HCT116 (cell line): ENCODE measurements at regions not wholly inside any gene's neighbourhood (a gene's known extent, or its start where the extent isn't known, plus 50 kb on each side); places are given as distances from the start of the nearest gene placed in this dataset.

ENCODE experiments used
- ATAC-seq: fragments of 200-7000 bp; cut with Tn5 transposase; 2 replicates; pipeline ENCODE4 v1.9.1; 2020; ENCODE audit warnings: mild to moderate bottlenecking, moderate library complexity
- BruUV-seq: library from RNA; stranded (reverse); fragments of 400-500 nt; replicated peaks from 2 replicates; lab custom pipeline; 2021; lab: Mats Ljungman, UMichigan
- CTCF ChIA-PET: fragments of 300-600 bp; sonication (Branson Sonifier 250); formaldehyde crosslinking; loops from one replicate; lab custom pipeline; 2021; ENCODE audit warnings: antibody characterized with exemption; lab: Charles Lee
- POLR2A ChIA-PET: fragments of 300-600, 350-600 bp; sonication (Branson Sonifier 250); formaldehyde crosslinking; loops from one replicate; lab custom pipeline; 2021; ENCODE audit warnings: antibody characterized with exemption; lab: Charles Lee
- RAD21 ChIA-PET, 2 experiments: fragments of 300-600 bp; sonication (Branson Sonifier 250); formaldehyde crosslinking; loops; one replicate each; lab custom pipeline; 2023; ENCODE audit warnings: low total read pairs in 2 of 2; ENCODE audit not compliant: uncharacterized antibody in 2 of 2, unreplicated experiment in 2 of 2, low non-redundant PET in 1 of 2; lab: Charles Lee
- DNase-seq: peaks from one replicate; pipeline ENCODE4 v3.0.0-alpha.2; 2010; ENCODE audit warnings: low read depth, low spot score
- H2AFZ ChIP-seq: fragments of 200-600 bp; shearing (Covaris generic), sonication (generic); 2 replicates; pipeline ENCODE4 v1.6.1; 2017; ENCODE audit warnings: low read depth, mixed run types, mixed read lengths, antibody characterized with exemption, low read length; ENCODE audit not compliant: poor library complexity, severe bottlenecking
- H3K27ac ChIP-seq: 2 replicates; pipeline ENCODE4 v1.5.1; 2012; ENCODE audit warnings: low read depth, low read length
- H3K27me3 ChIP-seq: fragments of 200-600 bp; sonication (generic); 2 replicates; pipeline ENCODE4 v1.6.1; 2016; ENCODE audit warnings: mixed run types, low read length, mixed read lengths; ENCODE audit not compliant: insufficient read depth
- H3K36me3 ChIP-seq, 2 experiments: fragments of 200-500 bp in 1 of 2; fragments of 200-600 bp in 1 of 2; sonication (Bioruptor generic) in 1 of 2; sonication (generic) in 1 of 2; 2 replicates each; pipeline versions ENCODE4 v1.5.1 to v1.6.1; 2014 to 2016; ENCODE audit warnings: low read length in 2 of 2, inconsistent platforms in 1 of 2, mixed read lengths in 1 of 2, mixed run types in 1 of 2; ENCODE audit not compliant: insufficient read depth in 2 of 2, control insufficient read depth in 1 of 2
- H3K4me1 ChIP-seq, 2 experiments: fragments of 200-600 bp in 1 of 2; sonication (generic) in 1 of 2; 2 replicates each; pipeline versions ENCODE4 v1.5.1 to v1.6.1; 2012 to 2017; ENCODE audit warnings: low read length in 2 of 2, inconsistent platforms in 1 of 2, mild to moderate bottlenecking in 1 of 2, mixed read lengths in 1 of 2, mixed run types in 1 of 2, moderate library complexity in 1 of 2; ENCODE audit not compliant: insufficient read depth in 2 of 2, control insufficient read depth in 1 of 2
- H3K4me2 ChIP-seq: fragments of 200-600 bp; sonication (generic); 2 replicates; pipeline ENCODE4 v1.6.1; 2017; ENCODE audit warnings: mixed run types, low read length, mixed read lengths
- H3K4me3 ChIP-seq, 2 experiments: fragments of 200-600 bp in 1 of 2; sonication (generic) in 1 of 2; replicated peaks in 1 of 2; 2 replicates each; pipeline ENCODE4 v1.5.1; 2011 to 2016; ENCODE audit warnings: low read length in 2 of 2, control low read depth in 1 of 2, low read depth in 1 of 2, mild to moderate bottlenecking in 1 of 2, mixed read lengths in 1 of 2, mixed run types in 1 of 2
- H3K79me2 ChIP-seq: fragments of 200-600 bp; sonication (generic); 2 replicates; pipeline ENCODE4 v1.6.1; 2017; ENCODE audit warnings: mild to moderate bottlenecking, mixed run types, low read length, moderate library complexity, mixed read lengths; ENCODE audit not compliant: insufficient read depth
- H3K9ac ChIP-seq: fragments of 200-600 bp; sonication (generic); 2 replicates; pipeline ENCODE4 v1.6.1; 2016; ENCODE audit warnings: low read length, mixed read lengths
- H3K9me2 ChIP-seq: fragments of 200-600 bp; sonication (generic), shearing (Covaris generic); 2 replicates; pipeline ENCODE4 v1.6.1; 2017; ENCODE audit warnings: mixed run types, mild to moderate bottlenecking, moderate library complexity; ENCODE audit not compliant: insufficient read depth
- H3K9me3 ChIP-seq, 2 experiments: fragments of 200-500 bp in 1 of 2; fragments of 200-600 bp in 1 of 2; sonication (Bioruptor generic) in 1 of 2; sonication (generic) in 1 of 2; 2 replicates each; pipeline ENCODE4 v1.6.1; 2014 to 2017; ENCODE audit warnings: low read length in 2 of 2, mixed read lengths in 2 of 2, inconsistent platforms in 1 of 2, low read depth in 1 of 2, mild to moderate bottlenecking in 1 of 2, mixed run types in 1 of 2, moderate library complexity in 1 of 2; ENCODE audit not compliant: control insufficient read depth in 1 of 2, insufficient read depth in 1 of 2
- H4K20me1 ChIP-seq: fragments of 200-600 bp; sonication (generic), shearing (Covaris generic); 2 replicates; pipeline ENCODE4 v1.6.1; 2017; ENCODE audit warnings: mixed run types, mild to moderate bottlenecking, moderate library complexity; ENCODE audit not compliant: insufficient read depth
- EZH2phosphoT487 ChIP-seq: fragments of 200-600 bp; IDR thresholded peaks from 2 replicates; pipeline ENCODE4 v1.6.1; 2018; ENCODE audit warnings: antibody characterized with exemption, borderline replicate concordance
- POLR2A ChIP-seq: IDR thresholded peaks from 2 replicates; pipeline ENCODE4 v1.7.0; 2011; ENCODE audit warnings: borderline replicate concordance; ENCODE audit not compliant: insufficient read depth, insufficient read length; ENCODE audit errors: extremely low read depth
- intact Hi-C: fragments of 100-400 bp; cut with micrococcal nuclease; formaldehyde crosslinking; loops from 2 replicates; pipeline ENCODE4 v1.10.0; 2022
- TF ChIP-seq, protein P1 (sequence below), 3 experiments: fragments of 200-600 bp in 1 of 3; sonication (generic) in 1 of 3; IDR thresholded peaks in 2 of 3; conservative IDR thresholded peaks in 1 of 3; 2 replicates each; pipeline ENCODE4 v1.5.1; 2012 to 2017; ENCODE audit warnings: low read depth in 2 of 3, low read length in 2 of 3, antibody characterized with exemption in 1 of 3, borderline replicate concordance in 1 of 3, control low read depth in 1 of 3, mild to moderate bottlenecking in 1 of 3, mixed read lengths in 1 of 3, mixed run types in 1 of 3, moderate library complexity in 1 of 3; ENCODE audit not compliant: insufficient read depth in 1 of 3
- TF ChIP-seq, protein P2 (sequence below): IDR thresholded peaks from 2 replicates; pipeline ENCODE4 v1.6.1; 2011; ENCODE audit warnings: mild to moderate bottlenecking, low read length, moderate library complexity; ENCODE audit not compliant: insufficient replicate concordance; ENCODE audit errors: extremely low read depth

DNA sequence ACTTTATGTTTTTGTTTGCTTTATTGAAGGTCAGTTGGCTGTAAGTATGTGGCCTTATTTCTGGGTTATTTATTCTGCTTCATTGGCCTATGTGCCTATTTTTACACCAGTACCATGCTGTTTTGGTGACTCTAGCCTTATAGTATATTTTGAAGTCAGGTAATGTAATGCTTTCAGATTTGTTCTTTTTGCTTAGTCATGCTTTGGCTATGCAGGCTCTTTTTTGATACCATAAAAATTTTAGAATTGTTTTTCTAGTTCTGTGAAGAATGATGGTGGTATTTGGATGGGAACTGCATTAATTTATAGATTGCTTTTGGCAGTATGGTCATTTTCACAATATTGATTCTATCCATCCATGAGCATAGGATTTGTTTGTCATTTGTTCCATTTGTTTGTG lies 63.5 kb upstream of the TTC14 start:
- no peaks in the 10 kb centered on the region for H4K20me1 ChIP-seq
- H3K36me3 ChIP-seq = no peaks in the 10 kb centered on the region
- H3K79me2 ChIP-seq = no peaks in the 10 kb centered on the region
- POLR2A ChIA-PET = no interaction called here
- H2AFZ ChIP-seq = no peak overlapping the region
- H3K4me3 ChIP-seq = no peak overlapping the region
- peaks cover 12% of the 10 kb centered on the region for H3K27me3 ChIP-seq
- intact Hi-C loops = no loop called here
- no peak overlapping the region for H3K4me2 ChIP-seq
- no peaks in the 10 kb centered on the region for H3K4me1 ChIP-seq
- no TSS peak for BruUV-seq
- RAD21 ChIA-PET = no interaction called here
- no peak overlapping the region for H3K9ac ChIP-seq
- no peak for TF ChIP-seq EZH2phosphoT487
- ATAC-seq (no peak), DNase-seq (no peak)
- CTCF ChIA-PET = no interaction called here
- H3K27ac ChIP-seq = no peak overlapping the region
- H3K9me3 ChIP-seq = no peaks in the 10 kb centered on the region
- no peaks in the 10 kb centered on the region for H3K9me2 ChIP-seq

DNA sequence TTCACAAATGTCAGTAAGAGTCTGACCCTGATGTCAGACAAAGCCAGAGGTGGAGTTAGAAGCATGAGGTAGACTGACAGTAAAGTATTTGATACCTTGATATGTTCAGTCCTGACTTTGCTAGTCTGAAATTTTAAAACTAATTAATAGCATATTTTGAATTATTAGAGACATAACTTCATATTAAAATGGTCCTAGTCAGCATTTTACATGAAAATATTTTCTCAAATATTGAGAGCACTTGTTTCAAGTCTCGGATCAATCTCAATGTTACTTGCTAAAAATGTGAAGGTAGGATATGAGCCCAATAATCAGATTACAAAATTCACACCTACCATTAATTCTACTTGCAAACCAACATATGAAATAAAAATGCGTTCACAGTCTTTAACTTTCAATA lies 58.1 kb upstream of the TTC14 start:
- no peaks in the 10 kb centered on the region; the same call in 1 of the 2 replicates for H3K27me3 ChIP-seq
- no TSS peak for BruUV-seq
- H3K9me3 ChIP-seq = no peaks in the 10 kb centered on the region
- no peak overlapping the region for H3K27ac ChIP-seq
- H3K4me1 ChIP-seq = no peaks in the 10 kb centered on the region
- H3K36me3 ChIP-seq = no peaks in the 10 kb centered on the region
- H3K79me2 ChIP-seq = no peaks in the 10 kb centered on the region
- H3K9me2 ChIP-seq = no peaks in the 10 kb centered on the region
- ATAC-seq (no peak), DNase-seq (no peak)
- H3K9ac ChIP-seq = no peak overlapping the region
- H4K20me1 ChIP-seq = no peaks in the 10 kb centered on the region
- no peak overlapping the region for H3K4me2 ChIP-seq
- H2AFZ ChIP-seq = no peak overlapping the region
- ChIA-PET CTCF (no interaction called here), RAD21 (no interaction called here), POLR2A (no interaction called here)
- TF ChIP-seq, protein P1, sequence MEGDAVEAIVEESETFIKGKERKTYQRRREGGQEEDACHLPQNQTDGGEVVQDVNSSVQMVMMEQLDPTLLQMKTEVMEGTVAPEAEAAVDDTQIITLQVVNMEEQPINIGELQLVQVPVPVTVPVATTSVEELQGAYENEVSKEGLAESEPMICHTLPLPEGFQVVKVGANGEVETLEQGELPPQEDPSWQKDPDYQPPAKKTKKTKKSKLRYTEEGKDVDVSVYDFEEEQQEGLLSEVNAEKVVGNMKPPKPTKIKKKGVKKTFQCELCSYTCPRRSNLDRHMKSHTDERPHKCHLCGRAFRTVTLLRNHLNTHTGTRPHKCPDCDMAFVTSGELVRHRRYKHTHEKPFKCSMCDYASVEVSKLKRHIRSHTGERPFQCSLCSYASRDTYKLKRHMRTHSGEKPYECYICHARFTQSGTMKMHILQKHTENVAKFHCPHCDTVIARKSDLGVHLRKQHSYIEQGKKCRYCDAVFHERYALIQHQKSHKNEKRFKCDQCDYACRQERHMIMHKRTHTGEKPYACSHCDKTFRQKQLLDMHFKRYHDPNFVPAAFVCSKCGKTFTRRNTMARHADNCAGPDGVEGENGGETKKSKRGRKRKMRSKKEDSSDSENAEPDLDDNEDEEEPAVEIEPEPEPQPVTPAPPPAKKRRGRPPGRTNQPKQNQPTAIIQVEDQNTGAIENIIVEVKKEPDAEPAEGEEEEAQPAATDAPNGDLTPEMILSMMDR (IDR thresholded peaks at IDR 0.05 in 2 of 3, conservative IDR thresholded peaks at IDR 0.05 in 1 of 3; ENCODE audit: borderline replicate concordance in 1 of 3, insufficient read depth in 1 of 3, low read depth in 2 of 3, low read length in 2 of 3) = no peak
- TF ChIP-seq, protein P2, sequence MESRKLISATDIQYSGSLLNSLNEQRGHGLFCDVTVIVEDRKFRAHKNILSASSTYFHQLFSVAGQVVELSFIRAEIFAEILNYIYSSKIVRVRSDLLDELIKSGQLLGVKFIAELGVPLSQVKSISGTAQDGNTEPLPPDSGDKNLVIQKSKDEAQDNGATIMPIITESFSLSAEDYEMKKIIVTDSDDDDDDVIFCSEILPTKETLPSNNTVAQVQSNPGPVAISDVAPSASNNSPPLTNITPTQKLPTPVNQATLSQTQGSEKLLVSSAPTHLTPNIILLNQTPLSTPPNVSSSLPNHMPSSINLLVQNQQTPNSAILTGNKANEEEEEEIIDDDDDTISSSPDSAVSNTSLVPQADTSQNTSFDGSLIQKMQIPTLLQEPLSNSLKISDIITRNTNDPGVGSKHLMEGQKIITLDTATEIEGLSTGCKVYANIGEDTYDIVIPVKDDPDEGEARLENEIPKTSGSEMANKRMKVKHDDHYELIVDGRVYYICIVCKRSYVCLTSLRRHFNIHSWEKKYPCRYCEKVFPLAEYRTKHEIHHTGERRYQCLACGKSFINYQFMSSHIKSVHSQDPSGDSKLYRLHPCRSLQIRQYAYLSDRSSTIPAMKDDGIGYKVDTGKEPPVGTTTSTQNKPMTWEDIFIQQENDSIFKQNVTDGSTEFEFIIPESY = no peak
- no peak for TF ChIP-seq POLR2A
- intact Hi-C loops = no loop called here
- no peak overlapping the region for H3K4me3 ChIP-seq
